ENCODE measurements at regions not wholly inside any gene's neighbourhood (a gene's known extent, or its start where the extent isn't known, plus 50 kb on each side); places are given as distances from the start of the nearest gene placed in this dataset.
"Not testable (repeated sequence)": the region's sequence is repeated elsewhere in the genome, so short reads cannot be mapped to it uniquely, and the experiment has no call there.

DNA sequence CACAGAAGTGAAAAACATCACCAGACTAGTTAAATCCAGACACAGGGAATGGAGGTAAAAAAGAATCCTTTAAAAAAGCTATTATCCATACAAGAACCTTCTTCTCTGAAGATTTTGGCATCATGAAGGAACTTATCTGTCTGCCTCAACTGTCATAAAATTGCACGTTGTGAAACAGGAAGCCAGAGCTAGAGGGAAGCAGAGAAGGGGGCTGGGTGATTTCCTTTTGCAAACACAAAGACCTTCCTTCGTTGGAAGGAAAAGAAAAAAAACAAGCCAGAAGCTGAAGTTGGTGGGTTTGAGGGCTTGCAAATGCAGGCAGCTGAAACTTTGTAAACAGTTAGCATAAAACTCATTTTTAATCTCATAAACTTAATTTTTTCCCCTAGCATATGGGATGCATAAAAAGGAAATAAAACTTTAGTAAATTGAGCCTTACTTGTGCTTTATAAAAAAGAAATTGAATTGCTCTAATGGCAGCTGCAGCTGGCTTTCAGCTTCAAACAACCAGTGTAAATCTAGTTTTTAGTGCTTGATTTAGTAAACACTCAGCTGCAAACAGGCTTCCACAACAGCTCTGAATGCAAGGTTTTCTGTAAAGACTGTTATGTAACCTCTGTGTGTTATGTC lies 101.6 kb downstream of the OTUD1 start:
- no peak overlapping the region for H3K4me3 ChIP-seq (ENCODE audit: low read length)
- DNase-seq (ENCODE audit: low read depth) = no peak

DNA sequence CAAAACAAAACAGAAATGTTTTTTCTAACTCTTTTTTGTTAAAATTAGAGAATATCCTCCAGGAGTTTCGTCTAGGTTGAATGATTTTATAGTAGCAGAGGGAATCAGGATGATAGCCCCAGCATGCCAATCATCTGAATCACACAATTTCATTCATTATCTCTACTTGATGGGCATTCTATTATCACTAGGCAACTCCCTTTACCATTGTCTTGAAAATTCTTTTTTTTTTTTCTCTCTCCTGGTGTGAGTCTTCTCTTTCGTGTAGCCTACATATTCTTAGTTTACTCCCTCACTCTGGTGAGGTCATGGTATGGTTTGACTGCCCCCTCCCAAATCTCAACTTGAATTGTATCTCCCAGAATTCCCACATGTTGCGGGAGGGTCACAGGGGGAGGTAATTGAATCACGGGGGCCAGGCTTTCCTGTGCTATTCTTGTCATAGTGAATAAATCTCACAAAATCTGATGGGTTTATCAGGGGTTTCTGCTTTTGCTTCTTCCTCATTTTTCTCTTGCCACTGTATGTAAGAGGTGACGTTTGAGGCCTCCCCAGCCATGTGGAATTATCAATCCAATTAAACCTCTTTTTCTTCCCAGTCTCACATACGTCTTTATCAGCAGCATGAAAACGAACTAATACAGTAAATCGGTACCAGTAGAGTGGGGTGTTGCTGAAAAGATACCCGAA lies 105.0 kb downstream of the OTUD1 start:
- DNase-seq (ENCODE audit: low read depth) = no peak
- no peak overlapping the region for H3K4me3 ChIP-seq (ENCODE audit: low read length)
- TF ChIP-seq, protein P1, sequence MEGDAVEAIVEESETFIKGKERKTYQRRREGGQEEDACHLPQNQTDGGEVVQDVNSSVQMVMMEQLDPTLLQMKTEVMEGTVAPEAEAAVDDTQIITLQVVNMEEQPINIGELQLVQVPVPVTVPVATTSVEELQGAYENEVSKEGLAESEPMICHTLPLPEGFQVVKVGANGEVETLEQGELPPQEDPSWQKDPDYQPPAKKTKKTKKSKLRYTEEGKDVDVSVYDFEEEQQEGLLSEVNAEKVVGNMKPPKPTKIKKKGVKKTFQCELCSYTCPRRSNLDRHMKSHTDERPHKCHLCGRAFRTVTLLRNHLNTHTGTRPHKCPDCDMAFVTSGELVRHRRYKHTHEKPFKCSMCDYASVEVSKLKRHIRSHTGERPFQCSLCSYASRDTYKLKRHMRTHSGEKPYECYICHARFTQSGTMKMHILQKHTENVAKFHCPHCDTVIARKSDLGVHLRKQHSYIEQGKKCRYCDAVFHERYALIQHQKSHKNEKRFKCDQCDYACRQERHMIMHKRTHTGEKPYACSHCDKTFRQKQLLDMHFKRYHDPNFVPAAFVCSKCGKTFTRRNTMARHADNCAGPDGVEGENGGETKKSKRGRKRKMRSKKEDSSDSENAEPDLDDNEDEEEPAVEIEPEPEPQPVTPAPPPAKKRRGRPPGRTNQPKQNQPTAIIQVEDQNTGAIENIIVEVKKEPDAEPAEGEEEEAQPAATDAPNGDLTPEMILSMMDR (conservative IDR thresholded peaks at IDR 0.05; ENCODE audit: low read depth, low read length) = no peak

More for the DNA sequence above, 101.6 kb downstream of the OTUD1 start:
- TF ChIP-seq, protein P1 (conservative IDR thresholded peaks at IDR 0.05; ENCODE audit: low read depth, low read length) = no peak

DNA sequence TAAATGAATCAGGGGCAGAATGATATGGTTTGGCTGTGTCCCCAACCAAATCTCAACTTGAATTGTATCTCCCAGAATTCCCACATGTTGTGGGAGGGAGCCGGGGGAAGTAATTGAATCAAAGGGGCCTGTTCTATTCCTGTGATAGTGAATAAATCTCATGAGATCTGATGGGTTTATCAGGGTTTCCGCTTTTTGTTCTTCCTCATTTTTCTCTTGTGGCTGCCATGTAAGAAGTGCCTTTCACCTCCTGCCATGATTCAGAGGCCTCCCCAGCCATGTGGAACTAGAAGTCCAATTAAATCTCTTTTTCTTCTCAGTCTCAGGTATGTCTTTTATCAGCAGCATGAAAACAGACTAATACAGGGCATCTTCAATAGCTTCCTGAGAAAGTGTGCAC lies 107.0 kb downstream of the OTUD1 start:
- DNase-seq (ENCODE audit: low read depth); H3K4me3 ChIP-seq (ENCODE audit: low read length): not testable (repeated sequence)

DNA sequence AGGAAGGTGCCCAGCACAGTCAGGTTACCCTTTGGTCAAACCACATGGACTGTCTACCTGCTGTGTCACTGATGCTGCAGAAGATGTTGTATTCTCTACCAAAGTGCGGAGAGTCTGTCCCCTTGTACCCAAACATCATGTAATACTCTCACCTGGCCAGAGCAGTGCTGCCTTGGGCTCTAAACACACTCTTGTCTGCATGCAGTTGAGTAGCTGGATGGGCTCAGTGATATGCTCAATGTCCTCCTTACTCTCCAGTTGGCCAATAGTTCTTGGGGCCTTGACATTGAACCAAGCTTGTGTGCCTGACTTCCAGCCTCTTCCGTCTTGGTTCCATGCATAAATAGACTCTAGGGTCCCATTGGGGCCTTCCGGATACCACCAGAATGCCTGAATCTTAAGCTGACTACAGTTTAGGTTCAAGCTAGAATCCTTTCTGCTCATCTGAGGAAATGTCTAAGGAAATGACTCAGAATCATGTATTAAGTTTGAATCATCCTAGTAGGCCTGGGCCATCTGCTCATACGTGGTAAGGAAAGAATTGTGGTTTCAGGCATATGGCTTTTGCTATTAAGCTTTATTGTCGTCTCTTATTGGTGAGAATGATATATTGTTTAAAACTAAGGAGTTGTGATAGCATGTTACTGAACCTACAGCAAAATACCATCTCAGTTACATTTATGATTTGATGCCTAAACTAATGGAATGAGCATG lies 118.0 kb downstream of the OTUD1 start:
- no peak overlapping the region for H3K4me3 ChIP-seq (ENCODE audit: low read length)
- TF ChIP-seq, protein P1 (conservative IDR thresholded peaks at IDR 0.05; ENCODE audit: low read depth, low read length) = no peak
- DNase-seq (ENCODE audit: low read depth) = no peak

DNA sequence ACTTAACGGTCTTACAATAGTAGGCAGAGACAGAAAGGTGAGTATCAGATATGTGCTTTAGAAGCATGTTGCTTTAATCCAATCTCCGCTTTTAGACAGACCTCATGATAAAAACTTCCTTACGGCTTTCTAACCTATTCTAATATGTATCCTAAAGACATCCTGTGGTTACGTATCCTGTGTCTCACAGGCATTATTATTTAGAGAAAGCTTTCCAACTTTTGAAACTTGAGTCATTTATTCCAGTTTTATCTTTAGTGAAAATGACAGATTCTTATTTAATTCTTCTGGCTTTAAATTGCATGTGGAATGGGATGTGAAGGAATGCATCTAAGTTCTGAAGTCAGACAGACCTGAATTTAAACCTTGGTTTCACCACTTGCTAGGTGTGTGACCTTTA lies 118.9 kb downstream of the OTUD1 start:
- no peak for DNase-seq (ENCODE audit: low read depth)
- TF ChIP-seq, protein P1 (conservative IDR thresholded peaks at IDR 0.05; ENCODE audit: low read depth, low read length) = no peak
- no peak overlapping the region for H3K4me3 ChIP-seq (ENCODE audit: low read length)

DNA sequence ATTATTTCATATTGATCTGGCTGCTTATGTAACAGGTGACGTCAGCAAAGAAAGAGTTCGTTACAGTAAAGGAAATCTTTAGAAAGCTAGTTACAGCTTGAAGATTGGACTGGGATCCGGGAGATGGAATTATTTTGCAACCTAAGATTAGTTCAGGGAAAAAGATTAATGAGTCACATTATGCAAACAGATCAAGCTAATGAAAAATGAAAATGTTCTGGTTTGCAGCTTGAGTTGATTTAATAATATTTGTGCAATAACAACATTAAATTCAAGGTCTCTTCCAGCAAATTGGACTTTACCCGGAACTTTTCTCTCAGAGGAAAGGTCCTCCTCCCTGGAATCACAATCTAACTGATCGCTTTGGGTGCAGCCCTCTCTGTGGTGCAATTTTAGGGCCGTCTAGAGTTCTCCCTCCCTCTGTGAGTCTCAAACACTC lies 119.5 kb downstream of the OTUD1 start:
- H3K4me3 ChIP-seq (ENCODE audit: low read length) = no peak overlapping the region
- peak; percentile 67 for DNase-seq (ENCODE audit: low read depth)
- TF ChIP-seq, protein P1 (conservative IDR thresholded peaks at IDR 0.05; ENCODE audit: low read depth, low read length) = no peak

DNA sequence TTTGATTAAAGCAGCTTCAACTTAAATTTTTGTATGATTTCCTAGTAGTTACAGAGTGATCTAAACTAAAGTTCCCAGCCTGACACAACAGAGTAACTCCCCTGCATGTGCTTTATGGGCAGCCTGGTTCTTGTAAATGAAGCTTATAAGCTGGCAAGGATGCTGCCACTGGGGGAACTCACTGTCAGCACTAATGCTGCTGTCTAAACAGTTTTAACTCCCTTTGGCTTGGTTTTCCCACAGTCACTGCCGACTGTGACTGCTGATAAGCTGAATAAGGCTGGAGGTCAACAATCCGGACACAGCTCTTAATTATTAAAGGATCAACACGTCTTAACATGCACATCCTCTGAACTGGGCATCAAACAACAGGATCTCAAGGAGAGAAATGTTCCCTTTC lies 130.1 kb downstream of the OTUD1 start:
- TF ChIP-seq, protein P1 (conservative IDR thresholded peaks at IDR 0.05; ENCODE audit: low read depth, low read length) = no peak
- peak; percentile 41 for DNase-seq (ENCODE audit: low read depth)
- H3K4me3 ChIP-seq (ENCODE audit: low read length) = no peak overlapping the region
